Lower leg skin (tissue), 3 donors: ENCODE measurements at regions not wholly inside any gene's neighbourhood (a gene's known extent, or its start where the extent isn't known, plus 50 kb on each side); places are given as distances from the start of the nearest gene placed in this dataset.

Experiments
- CTCF ChIP-seq, 3 donors: fragments of 450-650 bp; IDR thresholded peaks; one replicate each; pipeline ENCODE4 v1.5.1; 2016; ENCODE audit warnings: antibody characterized with exemption in 3 of 3, mild to moderate bottlenecking in 3 of 3, moderate library complexity in 2 of 3
- POLR2A ChIP-seq, 2 donors: fragments of 450-650 bp; IDR thresholded peaks; one replicate each; pipeline ENCODE4 v1.6.1; 2016 to 2017; ENCODE audit warnings: antibody characterized with exemption in 2 of 2, mild to moderate bottlenecking in 1 of 2, moderate library complexity in 1 of 2

- TF ChIP-seq POLR2A (IDR thresholded peaks at IDR 0.05) (no peak), CTCF (IDR thresholded peaks at IDR 0.05) (no peak)
These were observed 517.2 kb upstream of the TSPY4 start for GRCh38 chrY:8820032-8820431.
